Testis (tissue), 2 donors: ENCODE measurements at regions not wholly inside any gene's neighbourhood (a gene's known extent, or its start where the extent isn't known, plus 50 kb on each side); places are given as distances from the start of the nearest gene placed in this dataset.

ENCODE experiments used
- POLR2A ChIP-seq: fragments of 450-650 bp; IDR thresholded peaks from one replicate; pipeline ENCODE4 v1.6.1; 2017; ENCODE audit warnings: antibody characterized with exemption, mild to moderate bottlenecking, moderate library complexity
- TF ChIP-seq, protein P1 (sequence below), 3 experiments: fragments of 450-650 bp in 2 of 3; fragments of 200-600 bp in 1 of 3; sonication (generic) in 1 of 3; IDR thresholded peaks; one replicate each; pipeline ENCODE4 v1.5.1; 2016 to 2019; ENCODE audit warnings: antibody characterized with exemption in 3 of 3, mild to moderate bottlenecking in 2 of 3, moderate library complexity in 1 of 3

DNA sequence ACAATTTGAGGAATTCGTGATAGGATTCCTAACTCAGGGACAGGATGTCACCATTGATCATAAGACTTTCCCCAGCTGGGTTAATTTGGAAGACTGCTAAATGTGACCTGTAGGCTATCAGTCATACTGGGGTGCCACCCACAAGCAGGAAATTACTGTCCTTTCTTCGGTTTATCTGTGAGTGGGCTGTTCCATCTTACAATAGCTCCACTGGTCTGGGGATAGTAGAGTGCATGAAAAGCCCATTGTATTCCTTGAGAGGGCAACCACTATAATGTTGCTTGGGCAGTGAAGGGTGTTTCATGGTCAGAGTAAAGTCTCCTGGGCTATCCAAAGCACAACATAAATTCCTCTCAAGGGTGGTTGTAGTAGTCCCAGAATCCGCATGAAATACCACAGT lies 1523.0 kb upstream of the B3GALT2 start:
- TF ChIP-seq, protein P1, sequence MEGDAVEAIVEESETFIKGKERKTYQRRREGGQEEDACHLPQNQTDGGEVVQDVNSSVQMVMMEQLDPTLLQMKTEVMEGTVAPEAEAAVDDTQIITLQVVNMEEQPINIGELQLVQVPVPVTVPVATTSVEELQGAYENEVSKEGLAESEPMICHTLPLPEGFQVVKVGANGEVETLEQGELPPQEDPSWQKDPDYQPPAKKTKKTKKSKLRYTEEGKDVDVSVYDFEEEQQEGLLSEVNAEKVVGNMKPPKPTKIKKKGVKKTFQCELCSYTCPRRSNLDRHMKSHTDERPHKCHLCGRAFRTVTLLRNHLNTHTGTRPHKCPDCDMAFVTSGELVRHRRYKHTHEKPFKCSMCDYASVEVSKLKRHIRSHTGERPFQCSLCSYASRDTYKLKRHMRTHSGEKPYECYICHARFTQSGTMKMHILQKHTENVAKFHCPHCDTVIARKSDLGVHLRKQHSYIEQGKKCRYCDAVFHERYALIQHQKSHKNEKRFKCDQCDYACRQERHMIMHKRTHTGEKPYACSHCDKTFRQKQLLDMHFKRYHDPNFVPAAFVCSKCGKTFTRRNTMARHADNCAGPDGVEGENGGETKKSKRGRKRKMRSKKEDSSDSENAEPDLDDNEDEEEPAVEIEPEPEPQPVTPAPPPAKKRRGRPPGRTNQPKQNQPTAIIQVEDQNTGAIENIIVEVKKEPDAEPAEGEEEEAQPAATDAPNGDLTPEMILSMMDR (IDR thresholded peaks at IDR 0.05), result no peak
- TF ChIP-seq POLR2A, result no peak
